ENCODE measurements at regions not wholly inside any gene's neighbourhood (a gene's known extent, or its start where the extent isn't known, plus 50 kb on each side); places are given as distances from the start of the nearest gene placed in this dataset.

GRCh38 chr13:44092078-44092970, 212.6 kb downstream of the LACC1 start:
- TF ChIP-seq EZH2 (IDR thresholded peaks at IDR 0.05; ENCODE audit: insufficient read depth, poor library complexity, severe bottlenecking) (no peak), EZH2phosphoT487 (IDR thresholded peaks at IDR 0.05; ENCODE audit: insufficient read depth, low read depth) (no peak)

Measured in GM23248 (cell line).